Left lobe of liver (tissue), 2 donors: ENCODE measurements at regions not wholly inside any gene's neighbourhood (a gene's known extent, or its start where the extent isn't known, plus 50 kb on each side); places are given as distances from the start of the nearest gene placed in this dataset.
"Not testable (repeated sequence)": the region's sequence is repeated elsewhere in the genome, so short reads cannot be mapped to it uniquely, and the experiment has no call there.

Experiments
- ATAC-seq: fragments of 200-7000 bp; cut with Tn5 transposase; one replicate; pipeline ENCODE4 v1.9.1; 2020; ENCODE audit warnings: mild to moderate bottlenecking, moderate library complexity
- DNase-seq: peaks from one replicate; pipeline ENCODE4 v3.0.0-alpha.2; 2020; ENCODE audit warnings: low spot score
- donor health status: DM: no; HTN: no; CAD: no; lungs with moderate emphysema.
- donor health status: DM: no; HTN: yes; CAD: no.

DNA sequence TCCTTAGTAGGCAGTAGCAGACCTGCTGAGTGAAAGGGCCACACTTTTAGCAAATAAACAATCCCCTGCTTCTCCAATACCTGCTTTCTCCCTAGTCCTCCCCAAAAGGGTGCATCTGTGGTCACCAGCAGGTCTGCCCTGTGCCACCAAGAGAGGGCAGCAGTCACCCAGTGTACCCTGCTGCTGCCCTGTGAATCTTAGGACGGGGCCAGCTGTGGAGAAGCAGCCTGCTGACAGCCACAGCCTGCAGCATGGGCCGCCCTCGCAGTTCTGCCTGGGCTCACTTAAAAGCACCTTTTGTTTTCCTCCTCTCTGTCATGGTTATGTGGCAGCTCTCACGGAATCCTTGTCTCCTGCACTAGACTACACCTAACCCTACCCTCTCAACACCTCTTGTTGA is 85.4 kb upstream of the DRD5 start:
- not testable (repeated sequence) for ATAC-seq
- peak; percentile 57 for DNase-seq

DNA sequence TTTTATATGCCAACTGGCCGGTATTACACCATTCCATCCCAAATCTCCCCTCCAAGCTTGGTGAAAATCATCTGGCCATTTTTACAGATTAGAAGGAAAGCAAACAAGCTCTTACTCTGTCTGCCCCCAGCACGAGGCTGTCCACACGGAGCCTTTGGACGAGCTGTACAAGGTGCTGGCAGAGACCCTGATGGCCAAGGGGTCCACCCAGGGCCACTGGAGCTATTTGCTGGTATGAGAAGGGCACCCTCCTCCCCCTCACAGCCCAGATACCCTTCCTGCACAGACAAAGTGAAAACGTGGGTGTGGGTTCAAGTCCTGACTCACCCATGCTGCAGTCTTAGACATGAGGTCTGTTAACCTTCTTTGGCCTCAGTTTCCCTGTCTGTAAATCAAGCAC is 84.9 kb upstream of the DRD5 start:
- DNase-seq, ATAC-seq: not testable (repeated sequence)

DNA sequence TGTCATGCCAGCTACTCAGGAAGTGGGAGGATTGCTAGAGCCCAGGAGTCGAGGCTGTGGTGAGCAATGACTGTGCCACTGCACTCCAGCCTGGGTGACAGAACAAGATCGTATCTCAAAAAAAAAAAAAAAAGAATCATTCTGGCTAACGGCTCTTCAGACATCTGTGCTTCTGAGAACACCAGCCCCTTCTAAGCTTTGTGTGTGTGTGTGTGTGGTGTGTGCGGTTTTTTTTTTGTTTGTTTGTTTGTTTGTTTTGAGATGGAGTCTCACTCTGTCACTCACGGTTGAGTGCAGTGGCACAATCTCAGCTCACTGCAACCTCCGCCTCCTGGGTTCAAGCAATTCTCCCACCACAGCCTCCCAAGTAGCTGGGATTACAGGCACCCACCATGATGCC is 79.4 kb upstream of the DRD5 start:
- DNase-seq, result not testable (repeated sequence)

DNA sequence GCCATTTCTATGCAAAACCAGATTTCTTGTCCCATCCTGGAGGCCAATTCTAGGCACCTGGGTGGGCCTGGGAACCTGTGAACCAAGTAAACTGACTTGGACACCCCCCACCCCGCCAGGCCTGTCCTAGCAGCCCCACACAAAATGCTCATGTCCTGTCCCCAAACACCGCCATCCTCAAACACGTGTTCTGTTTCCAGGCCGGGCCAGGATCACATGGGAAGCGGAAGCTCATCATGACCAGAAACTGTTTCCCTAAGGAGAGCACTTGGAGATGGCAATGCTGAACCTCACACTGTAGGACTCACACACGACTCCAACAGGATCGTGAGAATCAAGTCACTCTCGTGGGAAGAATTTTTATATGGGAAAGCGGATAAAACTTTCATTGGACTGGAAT is 78.7 kb upstream of the DRD5 start:
- ATAC-seq, DNase-seq: not testable (repeated sequence)

More for the DNA sequence above, 79.4 kb upstream of the DRD5 start:
- ATAC-seq, result not testable (repeated sequence)

DNA sequence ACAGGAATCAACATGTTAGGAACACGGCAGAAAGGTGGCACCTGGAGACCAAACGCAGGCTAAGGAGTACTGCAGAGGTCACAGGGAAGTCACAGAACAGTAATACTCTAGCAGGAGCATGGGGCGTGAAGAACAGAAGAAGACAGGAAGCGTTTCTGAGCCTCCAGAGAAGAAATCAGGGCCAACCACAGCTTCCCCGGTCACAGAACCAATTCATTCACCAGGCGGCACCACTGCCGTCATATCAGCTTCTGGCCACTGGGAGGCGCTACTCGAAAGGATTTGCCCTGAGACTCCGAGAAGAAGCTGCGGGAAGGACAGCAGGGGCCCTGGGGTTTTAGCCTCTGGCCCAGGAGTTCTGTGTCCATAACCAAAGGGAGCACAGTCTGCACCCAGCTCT is 78.0 kb upstream of the DRD5 start:
- DNase-seq, result peak; percentile 51
- no peak for ATAC-seq

DNA sequence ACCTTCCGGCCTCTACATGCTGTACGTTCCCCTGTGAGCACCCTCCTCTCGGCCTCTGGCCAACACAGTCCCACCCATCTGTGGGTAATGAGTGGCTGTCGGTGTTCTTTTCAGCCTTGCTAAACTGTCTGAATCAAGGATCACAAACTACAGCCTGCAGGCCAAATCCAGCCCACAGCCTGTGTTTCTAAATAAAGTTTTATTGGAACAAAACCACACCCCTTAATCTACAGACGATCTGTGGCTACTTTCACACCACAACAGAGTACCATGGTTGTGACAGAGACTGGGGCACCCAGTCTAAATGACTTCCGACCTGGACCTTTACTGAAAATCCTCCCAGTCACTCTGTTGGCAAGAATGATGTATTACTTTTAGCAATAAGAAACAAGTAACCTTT is 77.3 kb upstream of the DRD5 start:
- not testable (repeated sequence) for ATAC-seq

DNA sequence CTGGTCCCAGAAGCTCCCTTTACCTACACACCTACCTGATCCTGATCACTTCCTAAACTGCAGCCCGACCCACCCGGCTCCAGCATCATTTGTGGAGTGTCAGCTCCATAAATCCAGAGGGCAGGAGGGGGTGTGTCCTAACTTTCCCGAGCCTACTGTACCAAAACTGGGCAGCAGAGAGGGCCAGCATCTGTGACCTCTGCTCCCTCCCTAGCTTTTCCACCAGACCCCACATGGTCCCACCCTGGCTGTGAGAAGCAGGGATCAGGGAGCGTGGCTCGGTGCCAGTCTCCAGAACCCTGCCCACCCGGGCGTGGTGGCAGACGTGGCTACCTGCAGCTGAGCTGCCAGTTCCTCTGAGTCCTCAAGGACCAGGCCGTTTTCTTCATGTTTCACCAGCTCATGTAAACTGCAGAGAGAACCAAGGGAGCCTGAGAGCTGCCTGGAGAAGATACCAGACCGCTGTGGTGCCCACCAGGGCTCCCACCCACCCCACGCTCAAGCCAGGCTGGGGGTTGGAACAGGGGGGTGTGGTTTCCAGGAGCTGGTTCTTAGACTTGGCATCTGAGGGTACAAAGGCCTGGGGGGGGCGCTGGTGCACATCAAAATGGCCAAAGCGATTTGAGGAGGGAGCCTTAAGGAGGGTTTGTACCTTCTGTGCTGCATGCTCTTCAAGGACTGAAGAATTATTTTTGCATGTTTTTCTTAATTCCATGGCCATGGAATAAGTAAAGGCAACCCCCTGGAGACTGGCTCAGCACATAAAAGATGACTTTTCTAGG is 76.7 kb upstream of the DRD5 start:
- DNase-seq (no peak), ATAC-seq (no peak)

More for the DNA sequence above, 77.3 kb upstream of the DRD5 start:
- DNase-seq, result not testable (repeated sequence)

DNA sequence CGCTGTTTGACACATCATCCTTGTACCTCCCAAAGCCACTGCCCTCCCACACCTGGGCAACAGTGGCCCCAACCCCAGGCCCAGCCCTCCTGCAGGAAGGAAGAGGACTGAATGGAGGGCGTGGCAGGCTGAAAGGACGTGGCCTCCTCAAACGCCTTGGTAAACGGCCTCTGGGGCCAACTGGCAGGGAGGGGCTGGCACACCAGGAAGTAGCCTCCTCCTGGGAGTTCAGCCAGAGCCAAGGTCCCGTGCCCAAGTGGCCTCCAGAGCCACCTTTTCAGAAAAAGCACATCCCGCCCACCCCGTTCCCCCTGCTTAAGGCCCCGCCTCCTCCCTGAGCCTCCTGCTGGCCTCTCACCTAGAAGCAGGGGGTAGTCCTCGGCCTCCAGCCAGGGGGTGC is 74.2 kb upstream of the DRD5 start:
- ATAC-seq, DNase-seq: not testable (repeated sequence)

DNA sequence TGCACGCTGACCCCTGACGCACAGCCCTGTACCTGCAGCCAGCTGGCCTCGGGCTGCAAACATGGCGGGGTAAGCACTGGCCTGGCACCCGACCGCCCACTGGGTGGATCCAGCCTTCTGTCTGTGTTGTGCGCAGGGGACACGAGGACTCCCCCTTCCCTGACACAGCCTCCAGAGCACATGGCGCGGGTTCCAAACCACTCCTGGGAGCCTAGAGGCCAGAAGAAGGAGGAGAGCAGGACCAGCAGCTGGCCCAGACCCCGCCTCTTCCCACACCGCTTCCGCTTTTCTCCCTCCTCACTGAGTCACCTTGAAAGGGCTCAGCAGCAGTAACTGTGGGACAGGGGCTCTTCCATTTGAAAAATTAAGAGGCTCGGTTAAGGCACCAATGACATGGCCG is 73.5 kb upstream of the DRD5 start:
- ATAC-seq, DNase-seq: not testable (repeated sequence)

DNA sequence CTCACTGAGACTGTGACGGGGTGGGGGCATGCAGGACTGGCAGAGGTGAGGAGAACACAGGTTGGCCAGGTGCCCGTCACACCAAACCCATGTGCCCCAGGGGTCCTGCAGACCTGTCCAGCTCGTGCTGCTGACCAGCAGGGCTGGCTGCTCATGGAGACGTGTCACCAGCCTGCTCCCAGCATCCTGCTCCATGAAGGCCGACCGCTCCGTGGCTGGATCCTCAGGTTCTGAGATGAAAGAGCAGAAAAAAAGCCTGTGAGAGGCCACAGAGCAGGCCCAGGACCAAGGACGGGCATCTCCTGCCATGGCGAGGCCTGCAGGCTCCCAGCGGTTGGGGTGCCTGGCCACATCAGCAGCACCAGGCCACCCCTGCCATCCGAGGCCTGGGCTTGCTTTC is 71.7 kb upstream of the DRD5 start:
- no peak for DNase-seq
- no peak for ATAC-seq

DNA sequence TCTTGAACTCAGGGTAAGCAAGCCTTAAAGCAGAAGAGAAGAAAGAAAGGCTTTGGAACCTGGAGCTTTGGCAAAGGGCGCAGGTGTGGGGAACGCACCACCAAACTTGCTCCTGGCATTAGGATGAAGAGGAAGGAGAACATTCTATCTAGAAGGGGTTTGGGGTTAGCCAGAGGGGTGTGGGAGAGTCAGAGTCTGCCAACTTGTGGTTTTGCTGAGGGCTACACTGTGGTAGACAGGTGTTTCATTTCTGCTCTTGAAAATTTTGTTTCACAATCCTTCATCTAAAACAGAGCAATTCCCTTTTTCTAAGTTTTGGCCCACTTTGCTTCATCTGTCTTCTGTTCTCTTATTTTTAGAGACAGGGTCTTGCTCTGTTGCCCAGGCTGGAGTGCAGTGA is 66.2 kb upstream of the DRD5 start:
- not testable (repeated sequence) for ATAC-seq

DNA sequence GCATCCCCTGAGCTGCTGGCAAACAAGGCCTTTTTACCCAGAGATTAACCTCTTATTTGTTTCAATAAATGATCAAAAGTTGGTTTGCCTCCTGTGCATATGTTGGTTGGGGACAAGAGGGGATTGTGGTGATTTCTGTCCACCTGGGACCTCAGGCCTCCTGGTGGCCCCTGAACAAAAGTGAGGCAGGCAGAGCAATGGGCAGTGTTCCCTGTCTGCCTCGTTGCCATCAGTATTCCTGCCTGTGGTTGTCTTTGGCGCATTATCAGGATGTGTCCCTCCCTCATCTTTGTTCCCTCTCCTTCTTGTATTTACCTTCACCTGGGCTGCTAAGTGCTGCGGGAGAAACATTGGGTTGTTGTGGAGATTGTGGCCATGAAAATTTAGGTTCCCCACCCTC is 65.3 kb upstream of the DRD5 start:
- ATAC-seq (no peak), DNase-seq (no peak)

More for the DNA sequence above, 66.2 kb upstream of the DRD5 start:
- DNase-seq, result not testable (repeated sequence)

DNA sequence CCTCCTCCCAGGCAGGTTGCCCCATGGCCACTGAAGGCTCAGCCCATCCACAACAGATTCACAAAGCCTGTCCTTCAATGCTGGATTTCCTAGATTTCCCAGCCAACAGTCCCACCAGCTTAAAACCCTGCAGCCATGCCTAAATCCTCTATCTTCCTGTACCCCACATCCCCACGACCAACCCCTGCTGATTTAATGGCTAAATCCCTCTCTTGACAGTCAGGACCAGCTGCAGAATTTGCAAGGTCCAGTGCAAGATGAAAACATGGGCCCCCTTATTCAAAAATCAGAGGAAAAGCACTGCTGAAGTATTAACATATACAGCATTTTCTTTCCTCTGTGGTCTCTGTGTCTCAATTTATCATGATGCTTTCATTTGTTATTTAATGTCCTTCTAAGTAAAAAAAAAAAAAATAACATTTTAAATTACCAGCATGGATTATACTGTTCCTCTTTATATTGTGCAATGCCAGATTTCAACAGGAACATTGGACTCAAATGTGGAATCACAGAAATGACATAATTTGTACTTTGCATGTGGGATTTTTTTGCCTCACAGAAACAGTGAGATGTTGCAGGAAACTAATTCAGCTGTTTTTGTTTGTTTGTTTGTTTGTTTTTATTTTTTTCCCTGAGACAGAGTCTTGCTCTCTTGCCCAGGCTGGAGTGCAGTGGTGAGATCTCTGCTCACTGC is 63.0 kb upstream of the DRD5 start:
- ATAC-seq, result peak; percentile 81

DNA sequence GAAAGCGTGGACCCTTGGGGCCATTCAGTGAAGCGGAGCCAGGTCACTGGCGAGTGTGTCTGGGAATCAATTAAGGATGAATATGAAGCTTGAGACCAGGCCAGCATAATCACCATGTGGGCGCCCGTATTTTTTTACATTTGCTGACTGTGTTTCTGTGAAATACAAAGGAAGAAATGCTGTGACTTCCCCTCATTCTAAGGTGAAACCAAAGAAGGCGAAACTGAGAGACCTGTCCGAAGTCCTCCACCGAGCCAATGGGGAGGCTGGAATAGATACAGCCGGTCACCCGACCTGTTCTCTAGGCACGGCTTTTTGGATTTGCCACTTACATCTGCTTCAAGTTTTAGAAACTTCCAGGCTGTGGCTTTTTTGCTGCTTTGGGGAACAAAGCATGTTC is 59.3 kb upstream of the DRD5 start:
- not testable (repeated sequence) for ATAC-seq

More for the DNA sequence above, 63.0 kb upstream of the DRD5 start:
- not testable (repeated sequence) for DNase-seq

More for the DNA sequence above, 59.3 kb upstream of the DRD5 start:
- not testable (repeated sequence) for DNase-seq
